GM18520 (cell line): ENCODE measurements at regions not wholly inside any gene's neighbourhood (a gene's known extent, or its start where the extent isn't known, plus 50 kb on each side); places are given as distances from the start of the nearest gene placed in this dataset.

ENCODE experiments used
- ATAC-seq: cut with Tn5 transposase; IDR thresholded peaks from one replicate; pipeline ENCODE4 v1.9.1; 2021; ENCODE audit not compliant: unreplicated experiment

DNA sequence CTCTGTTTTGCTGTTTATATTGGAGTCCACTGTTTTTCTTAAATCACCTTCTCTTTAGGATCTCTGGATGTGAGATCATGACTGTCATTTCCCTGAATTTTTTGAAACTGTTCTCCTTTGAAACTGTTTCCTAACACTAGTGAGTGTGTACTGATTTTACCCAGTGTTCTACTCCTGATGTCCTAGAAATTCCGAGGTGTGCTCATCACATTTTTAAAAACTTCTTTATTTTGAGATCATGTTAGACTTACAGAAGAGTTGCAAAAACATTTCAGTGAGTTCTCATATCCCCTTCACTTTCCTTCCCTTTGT lies 292.6 kb downstream of the NFKBIZ start:
- ATAC-seq, result no peak

DNA sequence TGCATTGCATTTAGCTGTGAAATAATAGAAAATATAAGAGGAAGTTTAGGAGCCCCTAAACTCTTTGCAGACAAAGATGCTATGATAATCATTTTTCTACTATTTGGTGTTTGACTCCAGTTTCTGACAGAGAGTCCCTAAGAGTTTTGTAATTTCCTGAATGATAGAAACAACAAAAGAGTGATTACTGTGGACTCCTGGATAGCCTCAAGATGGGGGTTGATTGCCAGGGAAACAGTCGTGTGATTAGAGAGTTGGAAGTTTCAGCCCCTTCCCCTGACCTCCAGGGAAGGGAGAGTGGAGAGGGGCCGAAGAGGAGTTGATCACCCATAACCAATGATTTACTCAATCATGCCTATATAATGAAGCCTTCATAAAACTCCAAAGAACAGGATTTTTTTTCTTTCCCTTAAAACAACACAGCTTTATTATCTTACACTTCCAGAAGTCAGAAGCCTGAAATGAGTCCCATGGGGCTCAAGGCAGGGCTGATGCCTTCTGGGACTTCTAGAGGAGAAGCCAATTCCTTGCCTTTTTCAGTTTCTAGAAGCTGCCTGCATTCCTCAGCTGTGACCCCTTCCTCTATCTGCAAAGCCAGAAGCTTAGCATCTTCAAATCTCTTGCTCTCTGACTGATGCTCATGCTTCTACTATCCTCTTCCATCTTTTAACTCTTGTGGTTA lies 292.3 kb upstream of the ZPLD1 start:
- no peak for ATAC-seq

DNA sequence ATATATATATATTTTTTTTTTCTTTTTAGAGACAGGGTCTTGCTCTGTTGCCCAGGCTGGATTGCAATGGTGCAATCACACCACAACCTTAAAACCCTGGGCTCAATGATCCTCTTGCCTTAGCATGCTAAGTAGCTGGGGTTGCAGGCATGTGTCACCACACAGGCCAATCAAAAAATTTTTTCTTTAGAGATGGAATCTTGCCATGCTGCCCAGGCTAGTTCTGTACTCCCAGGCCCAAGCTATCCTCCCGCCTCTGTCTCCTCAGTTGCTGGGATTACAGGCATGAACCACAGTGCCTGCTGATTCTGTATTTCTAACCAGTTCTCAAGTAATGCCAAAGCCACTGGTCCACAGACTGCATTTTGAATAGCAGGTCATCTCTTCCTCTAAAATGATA lies 291.3 kb upstream of the ZPLD1 start:
- ATAC-seq, result no peak

DNA sequence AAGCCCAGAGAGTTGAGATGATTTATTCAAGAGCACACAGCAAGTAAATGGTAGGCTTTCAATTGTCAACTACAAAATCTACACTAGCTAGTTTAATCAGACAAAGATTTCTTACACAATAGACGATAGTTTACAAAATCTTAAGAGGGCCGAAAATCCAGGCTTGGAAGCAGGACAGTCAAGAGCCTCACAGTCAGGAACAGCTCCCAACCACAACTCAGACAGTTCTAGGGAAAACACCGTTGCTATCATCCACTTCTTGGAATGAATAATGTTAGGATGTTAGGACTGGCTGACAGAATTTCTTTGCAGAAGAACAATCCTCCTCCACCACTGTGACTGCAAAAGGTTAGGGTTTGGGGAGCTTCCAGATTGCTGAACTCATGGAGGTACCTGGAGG lies 290.8 kb upstream of the ZPLD1 start:
- no peak for ATAC-seq

DNA sequence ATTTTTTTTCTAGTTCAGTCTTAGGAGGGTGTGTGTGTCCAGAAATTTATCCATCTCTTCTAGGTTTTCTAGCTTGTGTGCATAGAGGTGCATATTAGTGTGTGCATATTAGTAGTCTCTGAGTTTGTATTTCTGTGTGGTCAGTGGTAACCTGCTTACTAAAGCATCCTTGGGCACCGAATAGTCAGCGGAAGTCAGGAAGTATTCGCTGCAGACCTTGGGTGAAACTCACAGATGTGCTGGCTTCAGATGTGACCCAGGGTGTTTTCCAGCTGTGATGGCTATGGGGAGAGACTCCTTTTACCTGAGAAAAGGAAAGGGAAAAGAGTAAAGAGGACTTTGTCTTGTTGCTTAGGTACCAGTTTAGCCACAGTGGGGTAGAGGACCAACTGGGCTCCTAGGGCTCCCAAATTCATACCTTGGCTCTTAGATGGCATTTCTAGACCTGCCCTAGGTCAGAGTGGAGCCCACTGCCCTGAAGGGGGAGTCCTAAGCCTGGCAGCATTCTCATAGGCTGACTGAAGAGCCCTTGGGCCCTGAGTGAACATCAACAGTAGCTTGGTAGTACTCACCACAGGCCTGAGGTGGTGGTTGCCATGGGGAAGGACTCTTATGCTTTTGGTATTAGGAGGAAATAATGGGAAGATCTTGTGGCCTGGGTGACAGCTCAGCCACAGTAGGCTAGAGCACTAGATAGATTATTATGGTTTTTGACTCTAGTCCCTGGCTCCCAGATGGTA lies 286.0 kb upstream of the ZPLD1 start:
- ATAC-seq, result no peak

DNA sequence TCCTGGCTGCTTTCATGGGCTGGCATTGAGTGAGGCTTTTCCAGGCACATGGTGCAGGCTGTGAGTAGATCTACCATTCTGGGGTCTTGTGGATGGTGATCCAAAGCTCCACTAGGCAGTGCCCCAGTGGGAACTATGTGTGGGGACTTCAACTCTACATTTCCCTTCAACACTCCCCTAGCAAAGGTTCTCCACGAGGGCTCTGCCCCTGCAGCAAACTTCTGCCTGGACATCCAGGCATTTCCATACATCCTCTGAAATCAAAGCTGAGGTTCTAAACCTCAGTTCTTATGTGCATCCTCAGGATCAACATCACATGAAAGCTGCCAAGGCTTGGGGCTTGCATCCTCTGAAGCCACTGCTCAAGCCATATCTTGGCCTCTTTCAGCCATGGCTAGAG lies 282.9 kb upstream of the ZPLD1 start:
- no peak for ATAC-seq

DNA sequence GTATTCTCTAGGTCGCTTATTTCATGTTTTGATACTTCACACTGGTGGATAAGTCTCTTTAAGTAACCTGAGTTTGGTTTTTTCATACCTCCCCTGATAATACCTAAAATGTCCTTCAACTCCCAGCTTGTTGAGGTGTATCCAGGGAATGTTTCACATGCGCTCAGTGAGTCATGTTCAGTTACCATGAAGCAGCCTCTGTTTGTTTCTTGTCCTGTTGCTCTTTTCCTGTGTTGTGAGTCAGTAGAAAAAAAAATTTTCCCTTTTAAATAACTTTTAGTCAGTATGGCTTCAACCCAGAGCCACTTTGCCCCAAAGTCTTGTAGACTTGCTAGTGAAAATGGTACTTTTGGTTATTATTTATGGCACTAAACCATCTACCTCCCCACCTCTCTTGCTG lies 278.4 kb upstream of the ZPLD1 start:
- no peak for ATAC-seq

DNA sequence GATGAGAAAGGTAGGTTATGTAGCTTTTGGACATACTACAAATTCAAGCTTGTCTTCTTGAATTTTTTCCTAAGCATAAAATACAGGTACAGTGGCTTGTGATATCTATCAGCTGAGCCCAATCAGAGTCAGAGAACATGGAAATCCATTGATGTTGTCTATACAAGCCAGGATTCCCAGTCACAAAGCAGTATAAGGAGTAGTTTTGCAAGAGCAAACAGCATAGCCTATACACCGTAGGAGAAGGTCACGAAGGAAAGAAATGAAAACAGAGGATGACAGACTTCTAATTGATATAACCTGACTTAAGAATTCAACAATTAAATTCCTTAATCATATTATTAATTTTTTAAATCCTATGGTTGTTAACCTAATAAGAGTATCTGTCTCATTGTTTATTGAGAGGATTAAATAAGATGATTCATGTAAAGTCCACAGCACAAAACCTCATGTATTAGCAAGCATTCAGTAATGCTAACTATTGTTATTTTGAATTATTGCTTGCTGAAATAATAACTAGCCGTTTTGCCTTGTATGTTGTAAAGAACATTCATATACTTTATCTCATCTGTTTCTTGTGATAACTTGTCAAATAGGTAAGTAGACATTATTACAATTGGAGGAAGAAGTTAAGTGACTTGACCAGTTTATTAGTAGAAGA lies 276.6 kb upstream of the ZPLD1 start:
- no peak for ATAC-seq

DNA sequence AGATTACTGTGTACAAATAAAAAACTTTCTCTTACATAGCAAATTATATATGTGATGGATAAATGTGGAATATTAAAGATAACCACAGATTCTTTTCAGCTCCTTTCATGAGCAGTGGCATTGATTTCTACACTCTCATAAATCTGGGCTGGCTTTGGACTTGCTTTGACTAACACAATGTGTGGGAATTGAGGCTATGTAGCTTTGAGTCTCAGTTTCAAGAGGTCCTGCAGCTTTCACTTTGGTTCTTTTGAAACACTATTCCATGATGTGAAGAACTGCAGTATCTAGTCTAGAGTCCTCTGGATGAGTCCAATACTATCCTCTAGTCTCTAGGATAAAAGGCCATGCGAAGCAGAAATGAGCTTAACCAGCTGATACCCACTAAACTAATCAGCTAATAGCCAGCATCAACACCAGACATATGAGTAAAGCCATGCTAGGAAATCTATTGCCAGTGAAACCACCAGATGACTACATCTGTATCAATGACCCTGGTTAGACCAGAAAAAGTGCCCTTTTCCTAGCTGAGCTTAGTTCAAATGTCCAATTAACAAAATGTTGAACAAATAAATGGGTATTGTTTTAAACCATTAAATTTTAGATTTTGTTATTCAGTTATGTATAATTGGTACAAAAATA lies 274.9 kb upstream of the ZPLD1 start:
- ATAC-seq, result no peak

DNA sequence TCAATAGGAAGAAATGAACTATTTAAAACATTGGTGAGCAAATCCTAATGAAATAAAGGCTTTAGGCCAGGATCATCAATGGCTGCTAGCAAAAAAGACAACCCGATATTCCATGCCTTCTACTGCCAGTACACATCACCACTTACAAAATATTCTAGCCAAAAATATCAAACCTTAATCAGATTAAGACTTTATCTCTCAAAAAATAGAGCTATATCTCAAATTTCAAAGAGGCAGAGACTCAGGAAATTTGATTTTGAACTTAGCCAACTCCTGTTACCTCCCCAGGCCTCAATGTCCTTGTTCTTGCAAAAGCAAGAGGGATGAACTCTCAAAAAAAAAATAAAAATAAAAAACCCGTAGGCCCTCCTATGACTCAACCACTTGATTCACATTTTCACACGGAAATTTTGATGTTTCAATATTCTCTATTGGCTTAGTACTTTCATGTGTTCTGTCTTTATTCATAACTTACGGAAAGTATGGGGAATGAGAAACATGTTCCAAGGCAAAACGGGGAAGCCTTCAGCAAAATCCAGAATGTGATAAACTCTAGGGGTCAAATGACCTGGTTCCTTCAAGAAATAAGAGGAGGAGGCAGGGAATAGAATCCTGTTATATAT lies 273.3 kb upstream of the ZPLD1 start:
- ATAC-seq, result no peak

DNA sequence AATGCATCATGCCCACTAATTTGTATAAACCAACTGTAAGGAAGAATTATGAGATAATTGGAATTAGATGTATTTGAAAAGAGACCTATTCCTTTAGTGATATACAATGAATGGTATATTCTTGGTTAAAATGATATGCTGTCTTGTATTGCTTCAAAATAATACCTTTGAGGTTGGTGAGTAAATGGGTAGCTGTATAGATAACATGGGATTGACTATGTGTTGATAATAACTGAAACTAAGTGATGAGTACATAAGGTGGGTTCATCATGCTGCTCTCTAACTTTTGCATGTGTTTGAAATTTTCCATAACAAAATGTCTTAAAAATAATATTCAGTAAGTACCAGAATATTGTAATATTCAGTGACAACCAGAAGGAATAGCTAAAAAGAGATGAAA lies 272.6 kb upstream of the ZPLD1 start:
- ATAC-seq, result no peak

DNA sequence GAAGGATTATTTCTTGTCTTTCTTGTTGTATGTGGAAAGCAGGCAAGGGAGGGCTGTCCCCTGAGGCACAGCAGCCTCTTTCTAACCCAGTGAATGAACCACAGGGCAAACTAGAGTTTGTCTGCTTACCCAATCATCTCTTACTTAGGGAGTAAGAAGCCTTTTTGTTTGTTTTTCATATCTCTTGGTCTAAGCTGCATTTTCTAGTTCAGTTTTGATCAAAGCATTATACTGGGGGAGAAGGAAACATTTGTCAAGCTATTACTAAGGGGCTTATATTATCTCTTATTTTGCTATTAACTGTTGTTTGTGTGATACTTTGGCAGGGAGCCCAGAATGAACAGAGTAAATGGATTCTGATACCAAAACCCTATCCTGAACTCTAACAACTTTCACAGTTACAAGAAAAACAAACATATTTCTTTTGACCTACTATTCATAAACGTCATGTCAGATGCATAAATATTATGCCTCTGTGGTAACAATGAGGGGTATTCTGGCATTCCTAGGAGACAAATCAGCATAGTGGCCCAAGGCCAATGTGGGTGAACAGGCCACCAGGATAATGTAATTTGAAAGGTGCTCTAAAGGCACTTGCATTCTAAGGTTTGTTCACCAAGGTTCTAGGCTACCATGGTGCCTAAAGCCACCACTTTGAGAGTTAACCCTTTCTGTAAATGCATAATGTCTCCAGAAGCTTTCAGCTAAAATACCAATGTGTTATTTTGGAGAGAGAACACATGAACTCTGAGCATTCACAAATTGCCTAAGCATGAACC lies 271.6 kb upstream of the ZPLD1 start:
- no peak for ATAC-seq

DNA sequence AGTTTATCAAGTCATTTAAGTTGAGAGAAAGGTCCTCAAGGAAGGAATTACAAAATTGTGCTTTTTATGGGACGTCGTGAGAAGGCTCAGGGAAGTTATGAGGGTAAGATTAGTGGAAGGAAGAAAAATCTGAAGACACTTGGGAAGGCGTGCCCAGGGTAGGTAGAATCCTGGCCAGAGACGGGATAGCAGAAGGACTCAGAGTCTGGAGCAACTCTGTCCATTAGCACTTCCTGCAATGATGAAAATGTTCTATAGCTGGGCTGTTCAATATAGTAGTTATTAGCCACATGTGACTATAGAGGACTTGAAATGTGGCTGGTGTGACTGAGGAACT lies 271.0 kb upstream of the ZPLD1 start:
- ATAC-seq, result no peak

DNA sequence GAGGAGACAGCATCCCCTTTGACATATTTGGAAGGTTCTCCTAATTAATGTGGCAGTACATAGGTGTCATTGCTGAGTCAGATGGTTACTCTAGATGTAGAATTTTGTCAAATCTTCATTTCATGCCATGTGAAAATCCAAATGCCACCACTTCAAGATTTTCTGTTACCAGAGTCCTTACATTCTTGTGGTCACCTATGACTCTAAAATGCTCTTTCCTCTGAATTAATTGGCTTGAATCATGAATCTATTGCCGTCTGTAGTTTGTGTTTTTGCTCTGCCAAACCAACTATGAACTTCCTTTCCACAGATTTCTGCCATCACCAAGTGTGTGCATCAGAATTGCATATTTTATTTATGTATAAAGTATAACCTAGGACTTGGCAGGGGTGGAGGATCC lies 269.4 kb upstream of the ZPLD1 start:
- no peak for ATAC-seq

DNA sequence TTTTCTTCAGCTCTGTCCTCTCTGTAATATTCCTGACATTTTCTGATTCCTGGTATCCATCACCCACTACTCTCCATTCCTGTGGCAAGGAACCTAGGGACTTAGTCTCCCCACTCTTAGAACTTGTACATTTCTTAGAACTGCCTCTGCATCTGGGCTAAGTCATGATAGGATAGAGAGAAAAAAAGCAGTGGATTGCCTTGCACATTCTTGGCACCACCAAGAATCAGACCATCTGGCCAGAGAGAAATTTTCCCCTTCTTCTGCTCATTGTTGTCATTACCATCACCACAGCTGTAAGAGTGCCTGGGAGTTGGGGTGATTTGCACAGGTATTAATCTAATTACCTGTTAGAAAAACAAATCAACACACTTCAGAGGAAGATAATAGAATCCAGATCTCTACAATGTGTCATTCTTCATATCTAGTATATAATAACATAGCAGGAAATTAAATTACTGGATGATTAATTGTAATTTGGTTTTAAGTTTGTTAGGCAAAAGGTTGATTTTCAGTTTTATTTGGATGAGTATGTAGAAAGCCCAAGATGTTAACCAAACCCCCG lies 264.8 kb upstream of the ZPLD1 start:
- ATAC-seq, result no peak

DNA sequence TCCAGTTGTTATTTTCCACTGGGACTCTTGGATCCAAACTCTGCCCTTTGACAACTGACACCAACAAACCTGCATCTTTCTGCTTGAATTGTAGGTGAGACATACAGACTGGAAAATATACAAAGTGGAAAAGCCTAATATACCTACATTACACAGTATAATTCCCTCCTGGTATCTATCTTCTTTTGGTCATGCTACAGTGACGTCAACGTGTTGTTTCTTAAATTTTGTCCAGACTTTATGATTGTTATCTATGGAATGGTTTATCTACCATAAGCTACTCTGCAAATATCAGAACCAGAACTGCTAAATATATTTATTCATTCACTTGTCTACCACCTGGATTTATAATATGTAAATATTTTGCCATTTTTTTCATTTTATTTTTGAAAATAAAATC lies 264.3 kb upstream of the ZPLD1 start:
- ATAC-seq, result no peak

DNA sequence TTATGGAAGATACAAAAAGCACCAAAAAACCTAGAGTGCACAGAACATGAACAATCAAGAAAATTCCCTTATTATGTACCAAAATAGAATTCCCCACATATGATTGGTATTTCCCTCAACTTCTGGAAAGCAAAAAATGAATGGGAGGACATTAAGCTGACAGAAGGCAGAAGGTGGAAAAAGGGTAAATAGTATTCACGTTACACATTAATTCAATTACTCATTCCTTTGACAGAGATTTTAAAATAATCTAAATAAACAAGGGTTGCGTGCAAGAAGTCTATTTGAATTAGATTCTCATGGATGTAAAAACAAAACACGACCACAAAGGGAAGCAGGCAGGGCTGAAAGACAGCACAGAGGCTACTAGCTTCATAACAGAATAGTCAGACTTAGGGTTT lies 260.5 kb upstream of the ZPLD1 start:
- no peak for ATAC-seq

DNA sequence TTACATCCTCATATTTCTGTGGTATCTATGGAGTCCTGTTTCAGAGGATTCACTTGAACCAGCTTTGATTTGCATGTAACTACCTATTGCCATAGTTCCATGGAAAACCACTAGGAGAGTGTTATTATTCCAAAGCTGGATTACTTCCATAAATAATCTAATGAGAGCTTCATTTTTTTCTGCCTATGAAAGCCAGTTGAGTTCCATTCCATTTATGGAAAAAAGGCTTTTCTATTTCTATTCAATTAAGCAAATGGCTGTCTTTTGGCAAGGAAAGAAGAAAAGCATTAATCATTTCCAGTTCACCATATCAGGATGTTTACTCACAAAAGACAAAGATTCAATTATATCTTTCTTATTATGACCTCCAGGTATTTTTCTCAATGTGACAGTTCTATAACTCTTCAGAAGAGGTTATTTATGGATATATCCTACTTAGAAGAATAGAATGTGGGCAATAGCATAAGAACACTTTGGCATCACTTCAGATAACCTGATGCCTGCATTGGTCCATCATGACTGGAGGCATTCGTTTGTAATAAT lies 259.9 kb upstream of the ZPLD1 start:
- no peak for ATAC-seq

DNA sequence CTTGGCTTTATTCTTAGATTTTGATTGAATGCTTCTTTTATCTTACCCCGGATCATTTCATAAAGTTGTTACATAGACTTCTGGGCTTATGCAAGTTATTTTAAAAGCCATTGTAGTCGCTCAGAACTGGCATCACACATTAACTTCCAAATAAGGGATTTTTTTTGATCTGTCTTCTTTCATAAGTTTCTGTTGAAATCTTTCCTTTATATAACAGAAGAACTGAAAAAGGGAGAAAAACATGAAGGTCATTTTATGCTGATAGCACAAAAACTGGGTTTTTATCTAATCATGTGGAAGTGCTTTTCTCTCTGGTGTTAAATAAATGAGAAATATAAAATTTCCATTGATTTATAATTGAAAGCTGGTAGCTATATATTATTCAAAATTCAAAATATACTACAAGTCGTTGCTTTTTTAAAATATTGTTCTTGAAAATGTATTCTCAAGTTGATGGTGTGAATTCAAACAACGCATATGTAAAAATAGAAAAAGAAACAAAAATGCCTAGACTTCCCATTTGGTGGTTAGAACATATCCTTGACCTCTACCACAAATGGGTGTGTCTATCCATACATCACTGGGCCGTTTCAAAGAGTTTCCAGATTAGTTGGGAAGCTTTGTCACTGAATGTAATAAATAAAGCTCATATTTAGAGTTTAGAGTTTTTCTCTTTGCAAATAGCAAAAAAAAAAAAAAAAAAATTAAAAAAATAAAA lies 258.3 kb upstream of the ZPLD1 start:
- no peak for ATAC-seq
